ENCODE measurements at regions not wholly inside any gene's neighbourhood (a gene's known extent, or its start where the extent isn't known, plus 50 kb on each side); places are given as distances from the start of the nearest gene placed in this dataset.

GRCh38 chr2:215677481-215677880, 241.6 kb upstream of the FN1 start:
- TF ChIP-seq YY1 (IDR thresholded peaks at IDR 0.05) (no peak), CTCF (IDR thresholded peaks at IDR 0.05; ENCODE audit: low read depth, low read length, missing input control) (no peak), SP1 (IDR thresholded peaks at IDR 0.05) (no peak)

Data from liver (tissue), 3 donors.